ENCODE measurements at regions not wholly inside any gene's neighbourhood (a gene's known extent, or its start where the extent isn't known, plus 50 kb on each side); places are given as distances from the start of the nearest gene placed in this dataset.
A peak's percentile ranks its signal among the peaks of the same experiment; 100 is the strongest.

DNA sequence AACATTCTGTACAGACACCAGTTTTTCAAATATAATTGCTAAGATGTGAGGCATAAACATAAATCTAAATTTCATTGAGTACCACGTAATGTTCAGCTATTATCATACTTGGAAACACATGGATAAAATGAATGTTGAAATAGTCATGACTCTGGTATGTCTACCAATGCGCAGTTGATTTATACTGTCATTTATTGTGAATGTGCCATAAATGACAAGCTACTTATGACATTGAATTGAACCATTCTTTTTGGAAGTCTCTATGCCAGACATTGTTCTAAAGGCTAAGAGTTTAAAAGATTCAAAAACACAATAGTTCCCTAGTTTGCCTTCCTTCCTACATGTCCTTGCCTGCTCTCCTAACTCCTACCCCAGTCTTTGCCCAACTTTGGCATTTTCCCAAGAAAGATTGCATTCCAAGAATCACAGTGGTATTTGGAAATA is 96.6 kb upstream of the DMD start (continued):
- TF ChIP-seq PHF8 (IDR thresholded peaks at IDR 0.05; ENCODE audit: borderline replicate concordance, low read depth) (no peak), HMGXB4 (CRISPR knock-in tag; IDR thresholded peaks at IDR 0.05; ENCODE audit: borderline replicate concordance) (no peak)

DNA sequence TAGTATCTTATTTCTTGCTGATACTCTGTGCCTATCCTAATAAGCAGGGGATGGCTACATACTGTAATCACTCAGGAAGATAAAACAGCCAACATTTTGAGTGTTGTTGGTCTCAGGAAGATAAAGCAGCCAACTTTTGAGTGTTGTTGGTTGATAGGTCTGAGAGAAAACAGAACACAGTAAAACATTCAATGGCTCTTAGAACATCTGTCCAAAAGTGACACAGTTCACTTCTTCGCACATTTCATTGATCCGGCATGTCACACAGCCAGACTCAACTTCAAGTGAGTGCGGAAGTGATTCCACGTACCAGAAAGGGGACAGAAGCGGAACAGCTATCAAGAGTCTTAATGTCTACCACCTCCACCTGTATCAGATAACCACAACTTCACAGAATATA is 87.3 kb upstream of the DMD start:
- POLR2A ChIA-PET, result no interaction called here
- Histone ChIP-seq H3K4me3 (no peak overlapping the region), H3K4me1 (no peaks in the 10 kb centered on the region), H3K27ac (no peak overlapping the region), H3K4me2 (no peak overlapping the region), H3K9me3 (no peaks in the 10 kb centered on the region)
- 28% methylated on average over 5 of the region's 5 CpGs for WGBS (ENCODE audit: missing lambda C conversion rate)
- CTCF ChIA-PET, result no interaction called here
- DNase-seq (ENCODE audit: low read depth in 1 of 2, low spot score in 1 of 2), result no peak
- peak; percentile 74 for FAIRE-seq
- TF ChIP-seq CHD4 (IDR thresholded peaks at IDR 0.05; ENCODE audit: borderline replicate concordance), result no peak
- no peak for TF ChIP-seq POLR2AphosphoS2 (conservative IDR thresholded peaks at IDR 0.05; ENCODE audit: low read length)
- no peak for TF ChIP-seq HDAC2 (IDR thresholded peaks at IDR 0.05)
- no peak for TF ChIP-seq EHMT2 (IDR thresholded peaks at IDR 0.05; ENCODE audit: low read depth)
- no peak for TF ChIP-seq SMC3 (IDR thresholded peaks at IDR 0.05)
- ATAC-seq, result no peak

GRCh38 chrX:33285550-33285949 is 74.2 kb upstream of the DMD start:
- no peak overlapping the region for H3K27ac ChIP-seq
- TF ChIP-seq ZNF302 (CRISPR knock-in tag; IDR thresholded peaks at IDR 0.05) (no peak), FOSB (CRISPR knock-in tag; IDR thresholded peaks at IDR 0.05) (no peak), PHF8 (IDR thresholded peaks at IDR 0.05; ENCODE audit: borderline replicate concordance, low read depth) (no peak), RCOR1 (IDR thresholded peaks at IDR 0.05; ENCODE audit: low read depth, low read length) (no peak), ZFP36 (IDR thresholded peaks at IDR 0.05; ENCODE audit: borderline replicate concordance, partially characterized antibody) (no peak), TFCP2L1 (CRISPR knock-in tag; IDR thresholded peaks at IDR 0.05) (no peak), KDM5A (IDR thresholded peaks at IDR 0.05) (no peak), RNF2 (IDR thresholded peaks at IDR 0.05; ENCODE audit: borderline replicate concordance, low read depth) (no peak), USF2 (IDR thresholded peaks at IDR 0.05) (no peak), SREBF2 (IDR thresholded peaks at IDR 0.05) (no peak), CBX2 (IDR thresholded peaks at IDR 0.05; ENCODE audit: borderline replicate concordance, low read depth) (no peak), NPAS2 (CRISPR knock-in tag; IDR thresholded peaks at IDR 0.05; ENCODE audit: borderline replicate concordance) (no peak)
- TF ChIP-seq, protein P1, sequence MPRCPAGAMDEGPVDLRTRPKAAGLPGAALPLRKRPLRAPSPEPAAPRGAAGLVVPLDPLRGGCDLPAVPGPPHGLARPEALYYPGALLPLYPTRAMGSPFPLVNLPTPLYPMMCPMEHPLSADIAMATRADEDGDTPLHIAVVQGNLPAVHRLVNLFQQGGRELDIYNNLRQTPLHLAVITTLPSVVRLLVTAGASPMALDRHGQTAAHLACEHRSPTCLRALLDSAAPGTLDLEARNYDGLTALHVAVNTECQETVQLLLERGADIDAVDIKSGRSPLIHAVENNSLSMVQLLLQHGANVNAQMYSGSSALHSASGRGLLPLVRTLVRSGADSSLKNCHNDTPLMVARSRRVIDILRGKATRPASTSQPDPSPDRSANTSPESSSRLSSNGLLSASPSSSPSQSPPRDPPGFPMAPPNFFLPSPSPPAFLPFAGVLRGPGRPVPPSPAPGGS (IDR thresholded peaks at IDR 0.05), result no peak
- POLR2A ChIA-PET, result no interaction called here
- no peak for ATAC-seq
- DNase-seq (ENCODE audit: low read depth in 1 of 2, low spot score in 1 of 2), result no peak
- CTCF ChIA-PET, result no interaction called here
- no peaks in the 10 kb centered on the region for H3K9me3 ChIP-seq
- no peak for FAIRE-seq
- H3K4me1 ChIP-seq, result no peaks in the 10 kb centered on the region
- 0% methylated on average over 1 of the region's 1 CpG for WGBS (ENCODE audit: missing lambda C conversion rate)
- H3K4me3 ChIP-seq, result no peak overlapping the region
- H3K4me2 ChIP-seq, result no peak overlapping the region

DNA sequence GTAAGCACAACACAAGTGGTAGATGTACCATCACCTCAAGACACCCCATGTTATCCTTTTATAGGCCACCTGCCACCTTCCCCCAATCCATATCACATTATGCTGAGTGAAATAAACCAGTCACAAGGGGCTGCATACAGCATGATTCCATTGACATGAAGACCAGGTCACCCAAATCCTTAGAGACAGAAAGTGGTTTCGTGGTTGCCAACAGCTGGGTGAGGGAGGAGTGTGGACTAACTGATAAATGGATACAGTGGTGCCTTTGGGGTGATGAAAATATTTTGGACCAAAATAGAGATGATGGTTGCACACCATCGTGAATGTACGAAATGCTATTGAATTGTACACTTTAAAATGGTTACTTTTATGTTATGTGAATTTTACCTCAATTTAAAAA is 65.7 kb upstream of the DMD start:
- no peaks in the 10 kb centered on the region for H3K9me3 ChIP-seq
- H3K27ac ChIP-seq, result no peak overlapping the region
- FAIRE-seq (no peak), ATAC-seq (no peak), DNase-seq (ENCODE audit: low read depth in 1 of 2, low spot score in 1 of 2) (no peak)
- H3K4me2 ChIP-seq, result no peak overlapping the region
- CTCF ChIA-PET, result no interaction called here
- no peaks in the 10 kb centered on the region for H3K4me1 ChIP-seq
- H3K4me3 ChIP-seq, result no peak overlapping the region
- 4% methylated on average over 3 of the region's 3 CpGs for WGBS (ENCODE audit: missing lambda C conversion rate)
- POLR2A ChIA-PET, result no interaction called here
- TF ChIP-seq MYC (IDR thresholded peaks at IDR 0.05; ENCODE audit: borderline replicate concordance, low read length) (no peak), CTCF (IDR thresholded peaks at IDR 0.05) (no peak), TFCP2L1 (CRISPR knock-in tag; IDR thresholded peaks at IDR 0.05) (no peak), E2F6 (IDR thresholded peaks at IDR 0.05; ENCODE audit: borderline replicate concordance, low read depth) (no peak), HOXA7 (CRISPR knock-in tag; IDR thresholded peaks at IDR 0.05) (no peak), POLR2AphosphoS2 (conservative IDR thresholded peaks at IDR 0.05; ENCODE audit: low read length) (no peak), RFX5 (IDR thresholded peaks at IDR 0.05) (no peak), ZFP36 (IDR thresholded peaks at IDR 0.05; ENCODE audit: borderline replicate concordance, partially characterized antibody) (no peak), ZC3H11A (IDR thresholded peaks at IDR 0.05) (no peak), ELK1 (IDR thresholded peaks at IDR 0.05; ENCODE audit: low read depth, low read length) (no peak)

All from A549 (cell line).